ENCODE measurements at regions not wholly inside any gene's neighbourhood (a gene's known extent, or its start where the extent isn't known, plus 50 kb on each side); places are given as distances from the start of the nearest gene placed in this dataset.

DNA sequence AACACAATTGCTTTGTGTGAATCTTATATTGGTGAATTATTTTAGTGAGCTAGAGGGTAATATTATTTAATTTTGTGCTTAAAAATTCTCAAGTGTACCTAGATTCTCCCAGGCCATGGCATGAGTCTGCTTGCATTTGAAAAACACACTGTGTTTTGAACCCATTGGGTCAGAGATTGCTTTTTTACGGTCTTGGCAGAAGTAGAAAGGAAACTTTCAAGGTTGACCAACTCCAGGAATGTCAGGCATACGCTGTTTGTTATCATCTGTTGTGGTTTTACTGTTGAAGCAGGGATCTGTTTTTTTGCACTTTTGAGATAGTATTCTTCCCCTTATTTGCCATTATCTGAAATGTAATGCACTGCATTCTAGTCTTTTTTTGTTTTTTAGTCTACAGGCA lies 377.4 kb downstream of the RPRM start:
- DNase-seq: no peak
- TF ChIP-seq, protein P1, sequence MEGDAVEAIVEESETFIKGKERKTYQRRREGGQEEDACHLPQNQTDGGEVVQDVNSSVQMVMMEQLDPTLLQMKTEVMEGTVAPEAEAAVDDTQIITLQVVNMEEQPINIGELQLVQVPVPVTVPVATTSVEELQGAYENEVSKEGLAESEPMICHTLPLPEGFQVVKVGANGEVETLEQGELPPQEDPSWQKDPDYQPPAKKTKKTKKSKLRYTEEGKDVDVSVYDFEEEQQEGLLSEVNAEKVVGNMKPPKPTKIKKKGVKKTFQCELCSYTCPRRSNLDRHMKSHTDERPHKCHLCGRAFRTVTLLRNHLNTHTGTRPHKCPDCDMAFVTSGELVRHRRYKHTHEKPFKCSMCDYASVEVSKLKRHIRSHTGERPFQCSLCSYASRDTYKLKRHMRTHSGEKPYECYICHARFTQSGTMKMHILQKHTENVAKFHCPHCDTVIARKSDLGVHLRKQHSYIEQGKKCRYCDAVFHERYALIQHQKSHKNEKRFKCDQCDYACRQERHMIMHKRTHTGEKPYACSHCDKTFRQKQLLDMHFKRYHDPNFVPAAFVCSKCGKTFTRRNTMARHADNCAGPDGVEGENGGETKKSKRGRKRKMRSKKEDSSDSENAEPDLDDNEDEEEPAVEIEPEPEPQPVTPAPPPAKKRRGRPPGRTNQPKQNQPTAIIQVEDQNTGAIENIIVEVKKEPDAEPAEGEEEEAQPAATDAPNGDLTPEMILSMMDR (IDR thresholded peaks at IDR 0.05): no peak
- Histone ChIP-seq H3K27me3 (no peaks in the 10 kb centered on the region), H3K36me3 (no peaks in the 10 kb centered on the region), H3K27ac (no peak overlapping the region), H3K4me1 (no peaks in the 10 kb centered on the region), H3K4me3 (no peak overlapping the region), H3K9me3 (peaks cover 0 to 6% of the 10 kb centered on the region in 2 donors)
- intact Hi-C loops (cut with DNase I): no loop called here
- ATAC-seq: no peak

DNA sequence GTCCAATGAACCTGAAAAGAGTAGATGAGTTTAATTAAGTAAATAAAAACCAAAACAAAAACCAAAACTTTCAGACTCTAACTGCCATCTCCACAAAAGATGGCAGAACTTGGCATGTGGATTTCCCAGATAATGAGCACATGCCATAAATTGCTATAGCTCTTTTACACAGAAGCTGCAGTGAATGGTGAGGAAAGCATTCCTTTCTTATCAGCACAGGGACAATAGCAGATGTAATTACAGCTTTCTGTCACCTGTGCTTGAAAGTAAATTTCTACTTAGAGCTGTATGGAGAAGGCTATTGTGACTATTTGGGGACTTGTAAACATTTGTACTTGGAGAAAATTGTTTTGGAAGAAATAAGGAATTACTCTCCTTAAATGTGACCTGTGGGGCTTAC lies 378.4 kb downstream of the RPRM start:
- intact Hi-C loops (cut with DNase I): no loop called here
- Histone ChIP-seq H3K36me3 (no peaks in the 10 kb centered on the region), H3K27ac (no peak overlapping the region), H3K27me3 (no peaks in the 10 kb centered on the region), H3K4me1 (no peaks in the 10 kb centered on the region), H3K9me3 (peaks cover 0 to 7% of the 10 kb centered on the region in 2 donors), H3K4me3 (no peak overlapping the region)
- TF ChIP-seq, protein P1 (IDR thresholded peaks at IDR 0.05): no peak
- ATAC-seq: no peak
- DNase-seq: no peak

DNA sequence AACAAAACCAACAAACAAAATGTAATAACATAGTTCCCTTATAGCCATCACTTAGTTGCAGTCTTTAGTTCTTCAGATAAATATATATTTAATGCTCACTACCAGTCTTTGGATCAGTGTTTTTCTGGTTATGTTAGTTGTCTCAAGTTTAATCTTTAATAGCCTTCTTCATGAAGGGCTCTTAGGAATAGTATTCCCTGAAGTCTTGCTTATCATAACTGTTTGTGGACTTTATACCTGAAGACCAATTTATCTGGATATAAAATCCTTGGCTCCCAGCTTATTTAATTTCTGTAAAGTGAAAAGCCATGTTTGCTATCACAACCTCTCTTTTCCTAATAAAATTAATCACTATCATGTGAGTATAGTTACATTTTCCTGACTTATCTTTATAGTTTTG lies 379.7 kb downstream of the ARL6IP6 start:
- intact Hi-C loops (cut with DNase I): no loop called here
- TF ChIP-seq, protein P1 (IDR thresholded peaks at IDR 0.05): no peak
- Histone ChIP-seq H3K36me3 (no peaks in the 10 kb centered on the region), H3K27me3 (no peaks in the 10 kb centered on the region), H3K9me3 (peaks cover 0 to 18% of the 10 kb centered on the region in 2 donors), H3K27ac (no peak overlapping the region), H3K4me1 (no peaks in the 10 kb centered on the region), H3K4me3 (no peak overlapping the region)
- DNase-seq (no peak), ATAC-seq (no peak)

DNA sequence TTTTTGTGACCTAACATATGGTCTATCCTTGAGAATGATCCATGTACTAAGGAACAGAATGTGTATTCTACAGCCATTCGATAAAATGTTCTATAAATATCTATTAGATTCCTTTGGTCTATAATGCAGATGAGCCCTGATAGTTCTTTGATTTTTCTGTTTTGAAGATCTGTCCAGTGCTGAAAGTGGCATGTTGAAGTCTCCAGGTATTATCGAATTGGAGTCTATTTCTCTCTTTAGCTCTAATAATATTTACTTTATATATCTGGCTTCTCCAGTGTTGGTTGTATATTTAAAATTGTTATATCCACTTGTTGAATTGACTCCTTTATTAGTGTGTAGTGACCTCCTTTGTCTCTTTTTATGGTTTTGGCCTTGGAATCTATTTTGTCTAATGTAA lies 377.9 kb downstream of the ARL6IP6 start:
- TF ChIP-seq, protein P1 (IDR thresholded peaks at IDR 0.05): no peak
- intact Hi-C loops (cut with DNase I): no loop called here
- Histone ChIP-seq H3K4me1 (no peaks in the 10 kb centered on the region), H3K27me3 (no peaks in the 10 kb centered on the region), H3K4me3 (no peak overlapping the region), H3K36me3 (no peaks in the 10 kb centered on the region), H3K9me3 (peaks cover 0 to 27% of the 10 kb centered on the region in 2 donors), H3K27ac (no peak overlapping the region)
- no peak for ATAC-seq
- DNase-seq: no peak

DNA sequence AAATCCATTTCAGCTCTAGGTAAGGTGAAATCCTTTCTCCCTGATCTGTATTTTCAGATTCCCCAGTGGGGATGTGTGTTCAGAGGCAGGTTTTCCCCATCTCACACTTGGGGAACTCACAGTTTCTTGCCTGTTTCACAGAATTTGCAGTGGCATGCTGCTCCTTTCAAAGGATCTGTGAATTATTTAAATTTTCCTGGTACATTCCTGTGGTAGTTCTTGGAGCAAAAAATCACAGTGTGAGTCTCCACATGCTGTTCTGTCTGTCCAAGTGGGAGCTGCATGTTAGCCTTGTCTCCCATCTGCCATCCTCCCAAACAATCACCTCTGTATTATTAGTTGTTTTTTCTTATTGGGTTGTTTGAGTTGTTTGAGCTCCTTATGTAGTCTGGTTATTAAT lies 372.9 kb downstream of the ARL6IP6 start:
- Histone ChIP-seq H3K4me3 (no peak overlapping the region), H3K36me3 (no peaks in the 10 kb centered on the region), H3K9me3 (peaks cover 0 to 22% of the 10 kb centered on the region in 2 donors), H3K4me1 (no peaks in the 10 kb centered on the region), H3K27me3 (no peaks in the 10 kb centered on the region), H3K27ac (no peak overlapping the region)
- TF ChIP-seq, protein P1 (IDR thresholded peaks at IDR 0.05): no peak
- DNase-seq: no peak
- intact Hi-C loops (cut with DNase I): no loop called here
- ATAC-seq: no peak
